ENCODE measurements at regions not wholly inside any gene's neighbourhood (a gene's known extent, or its start where the extent isn't known, plus 50 kb on each side); places are given as distances from the start of the nearest gene placed in this dataset.

GRCh38 chr16:50942143-50942542 is 200.3 kb downstream of the CYLD start:
- POLR2A ChIA-PET, result interaction anchor here (0.6 kb wide), 1 partner anchor 872 kb away, joined by 3 read pairs; no protein-coding TSS in a partner anchor
- Mint-ChIP-seq H3K9me3 (peaks cover 6% of the 10 kb centered on the region; the same call in 1 of the 2 replicates), H3K36me3 (no peaks in the 10 kb centered on the region)

GRCh38 chr16:50941681-50942080 is 199.8 kb downstream of the CYLD start:
- no peak overlapping the region for H3K27ac Mint-ChIP-seq
- DNase-seq (ENCODE audit: low spot score), result no peak
- H3K9me3 Mint-ChIP-seq, result peaks cover 6% of the 10 kb centered on the region; the same call in 1 of the 2 replicates
- H3K4me1 Mint-ChIP-seq, result peaks cover 3% of the 10 kb centered on the region
- ChIA-PET POLR2A (interaction anchor here (0.6 kb wide), 1 partner anchor 873 kb away, joined by 3 read pairs; no protein-coding TSS in a partner anchor), CTCF (interaction anchor here (0.7 to 1.0 kb wide), 3 partner anchors 62 to 135 kb away, joined by 3 read pairs; no protein-coding TSS in a partner anchor)
- H3K4me3 Mint-ChIP-seq, result no peak overlapping the region
- H3K36me3 Mint-ChIP-seq, result no peaks in the 10 kb centered on the region
- ATAC-seq, result no peak
- no peaks in the 10 kb centered on the region for H3K27me3 Mint-ChIP-seq (ENCODE audit: low read depth)
- TF ChIP-seq MXD4 (CRISPR knock-in tag; IDR thresholded peaks at IDR 0.05; ENCODE audit: borderline replicate concordance), result no peak
- TF ChIP-seq ATF6 (CRISPR knock-in tag; IDR thresholded peaks at IDR 0.05), result no peak
- no peak for TF ChIP-seq EMX1 (CRISPR knock-in tag; IDR thresholded peaks at IDR 0.05)
- TF ChIP-seq GTF2I (CRISPR knock-in tag; conservative IDR thresholded peaks at IDR 0.05), result no peak
- no peak for TF ChIP-seq FOXJ3 (CRISPR knock-in tag; IDR thresholded peaks at IDR 0.05; ENCODE audit: borderline replicate concordance)
- no peak for TF ChIP-seq FOXK1 (CRISPR knock-in tag; IDR thresholded peaks at IDR 0.05)
- no peak for TF ChIP-seq ZNF396 (CRISPR knock-in tag; IDR thresholded peaks at IDR 0.05; ENCODE audit: borderline replicate concordance)

More at GRCh38 chr16:50942143-50942542, 200.3 kb downstream of the CYLD start:
- TF ChIP-seq ZNF281 (CRISPR knock-in tag; IDR thresholded peaks at IDR 0.05) (no peak), E2F4 (CRISPR knock-in tag; IDR thresholded peaks at IDR 0.05; ENCODE audit: borderline replicate concordance, low read depth) (no peak), ESRRA (CRISPR knock-in tag; IDR thresholded peaks at IDR 0.05; ENCODE audit: borderline replicate concordance) (no peak), CREB1 (CRISPR knock-in tag; IDR thresholded peaks at IDR 0.05) (no peak), ATF1 (CRISPR knock-in tag; IDR thresholded peaks at IDR 0.05) (no peak), TCF7 (CRISPR knock-in tag; IDR thresholded peaks at IDR 0.05; ENCODE audit: low read depth) (no peak), ZBTB43 (CRISPR knock-in tag; IDR thresholded peaks at IDR 0.05) (no peak), ZNF396 (CRISPR knock-in tag; IDR thresholded peaks at IDR 0.05; ENCODE audit: borderline replicate concordance) (no peak), ZNF425 (CRISPR knock-in tag; conservative IDR thresholded peaks at IDR 0.05) (no peak), HMGA2 (CRISPR knock-in tag; IDR thresholded peaks at IDR 0.05) (no peak), SP1 (CRISPR knock-in tag; conservative IDR thresholded peaks at IDR 0.05) (no peak), RELA (CRISPR knock-in tag; IDR thresholded peaks at IDR 0.05; ENCODE audit: borderline replicate concordance) (no peak)
- ATAC-seq (peak; percentile 61), DNase-seq (ENCODE audit: low spot score) (peak; percentile 20)
- Mint-ChIP-seq H3K27me3 (ENCODE audit: low read depth) (no peaks in the 10 kb centered on the region), H3K27ac (no peak overlapping the region), H3K4me3 (no peak overlapping the region), H3K4me1 (peaks cover 3% of the 10 kb centered on the region)
- CTCF ChIA-PET, result interaction anchor here (0.7 to 1.0 kb wide), 2 partner anchors 63 to 136 kb away, joined by 3 read pairs; no protein-coding TSS in a partner anchor

Measured in WTC11 (cell line).